ENCODE measurements at regions not wholly inside any gene's neighbourhood (a gene's known extent, or its start where the extent isn't known, plus 50 kb on each side); places are given as distances from the start of the nearest gene placed in this dataset.

DNA sequence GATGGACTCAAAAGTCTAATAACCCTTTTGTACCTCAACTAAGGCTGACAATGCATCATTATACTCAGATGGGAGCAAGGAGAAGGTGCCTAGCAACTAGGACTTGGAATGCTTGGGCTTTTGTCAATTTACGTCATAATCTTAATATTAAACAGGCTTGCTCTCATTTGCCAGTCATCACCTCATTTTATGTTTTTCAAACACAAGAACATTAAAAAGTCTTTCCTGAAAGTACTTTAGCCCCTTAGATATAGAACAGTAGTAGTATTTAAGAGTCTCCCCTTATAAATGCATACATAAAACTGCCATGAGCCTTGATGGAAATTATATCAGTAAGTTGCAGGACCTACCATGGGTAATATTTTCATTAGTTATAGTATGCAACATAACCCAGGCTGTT, 150.7 kb upstream of the INTU start:
- TF ChIP-seq CREB1 (CRISPR knock-in tag; IDR thresholded peaks at IDR 0.05) (no peak), ZNF416 (CRISPR knock-in tag; IDR thresholded peaks at IDR 0.05) (no peak), MAX (CRISPR knock-in tag; IDR thresholded peaks at IDR 0.05) (no peak), FOXP1 (CRISPR knock-in tag; IDR thresholded peaks at IDR 0.05; ENCODE audit: borderline replicate concordance) (no peak), TEAD4 (CRISPR knock-in tag; IDR thresholded peaks at IDR 0.05) (no peak), ZNF317 (CRISPR knock-in tag; IDR thresholded peaks at IDR 0.05; ENCODE audit: borderline replicate concordance, low read depth) (no peak), E2F4 (CRISPR knock-in tag; IDR thresholded peaks at IDR 0.05; ENCODE audit: borderline replicate concordance, low read depth) (no peak), NR1H2 (CRISPR knock-in tag; IDR thresholded peaks at IDR 0.05) (no peak), JUN (CRISPR knock-in tag; IDR thresholded peaks at IDR 0.05) (no peak), CREM (CRISPR knock-in tag; IDR thresholded peaks at IDR 0.05) (no peak), SMAD4 (CRISPR knock-in tag; IDR thresholded peaks at IDR 0.05) (no peak)
- TF ChIP-seq, protein P1, sequence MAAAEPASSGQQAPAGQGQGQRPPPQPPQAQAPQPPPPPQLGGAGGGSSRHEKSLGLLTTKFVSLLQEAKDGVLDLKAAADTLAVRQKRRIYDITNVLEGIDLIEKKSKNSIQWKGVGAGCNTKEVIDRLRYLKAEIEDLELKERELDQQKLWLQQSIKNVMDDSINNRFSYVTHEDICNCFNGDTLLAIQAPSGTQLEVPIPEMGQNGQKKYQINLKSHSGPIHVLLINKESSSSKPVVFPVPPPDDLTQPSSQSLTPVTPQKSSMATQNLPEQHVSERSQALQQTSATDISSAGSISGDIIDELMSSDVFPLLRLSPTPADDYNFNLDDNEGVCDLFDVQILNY (CRISPR knock-in tag; IDR thresholded peaks at IDR 0.05): no peak
- TF ChIP-seq, protein P2, sequence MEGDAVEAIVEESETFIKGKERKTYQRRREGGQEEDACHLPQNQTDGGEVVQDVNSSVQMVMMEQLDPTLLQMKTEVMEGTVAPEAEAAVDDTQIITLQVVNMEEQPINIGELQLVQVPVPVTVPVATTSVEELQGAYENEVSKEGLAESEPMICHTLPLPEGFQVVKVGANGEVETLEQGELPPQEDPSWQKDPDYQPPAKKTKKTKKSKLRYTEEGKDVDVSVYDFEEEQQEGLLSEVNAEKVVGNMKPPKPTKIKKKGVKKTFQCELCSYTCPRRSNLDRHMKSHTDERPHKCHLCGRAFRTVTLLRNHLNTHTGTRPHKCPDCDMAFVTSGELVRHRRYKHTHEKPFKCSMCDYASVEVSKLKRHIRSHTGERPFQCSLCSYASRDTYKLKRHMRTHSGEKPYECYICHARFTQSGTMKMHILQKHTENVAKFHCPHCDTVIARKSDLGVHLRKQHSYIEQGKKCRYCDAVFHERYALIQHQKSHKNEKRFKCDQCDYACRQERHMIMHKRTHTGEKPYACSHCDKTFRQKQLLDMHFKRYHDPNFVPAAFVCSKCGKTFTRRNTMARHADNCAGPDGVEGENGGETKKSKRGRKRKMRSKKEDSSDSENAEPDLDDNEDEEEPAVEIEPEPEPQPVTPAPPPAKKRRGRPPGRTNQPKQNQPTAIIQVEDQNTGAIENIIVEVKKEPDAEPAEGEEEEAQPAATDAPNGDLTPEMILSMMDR (IDR thresholded peaks at IDR 0.05): no peak
- TF ChIP-seq, protein P3, sequence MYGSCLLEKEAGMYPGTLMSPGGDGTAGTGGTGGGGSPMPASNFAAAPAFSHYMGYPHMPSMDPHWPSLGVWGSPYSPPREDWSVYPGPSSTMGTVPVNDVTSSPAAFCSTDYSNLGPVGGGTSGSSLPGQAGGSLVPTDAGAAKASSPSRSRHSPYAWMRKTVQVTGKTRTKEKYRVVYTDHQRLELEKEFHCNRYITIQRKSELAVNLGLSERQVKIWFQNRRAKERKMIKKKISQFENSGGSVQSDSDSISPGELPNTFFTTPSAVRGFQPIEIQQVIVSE (CRISPR knock-in tag; IDR thresholded peaks at IDR 0.05; ENCODE audit: borderline replicate concordance): no peak
